ENCODE measurements at regions not wholly inside any gene's neighbourhood (a gene's known extent, or its start where the extent isn't known, plus 50 kb on each side); places are given as distances from the start of the nearest gene placed in this dataset.
"Not testable (repeated sequence)": the region's sequence is repeated elsewhere in the genome, so short reads cannot be mapped to it uniquely, and the experiment has no call there.

DNA sequence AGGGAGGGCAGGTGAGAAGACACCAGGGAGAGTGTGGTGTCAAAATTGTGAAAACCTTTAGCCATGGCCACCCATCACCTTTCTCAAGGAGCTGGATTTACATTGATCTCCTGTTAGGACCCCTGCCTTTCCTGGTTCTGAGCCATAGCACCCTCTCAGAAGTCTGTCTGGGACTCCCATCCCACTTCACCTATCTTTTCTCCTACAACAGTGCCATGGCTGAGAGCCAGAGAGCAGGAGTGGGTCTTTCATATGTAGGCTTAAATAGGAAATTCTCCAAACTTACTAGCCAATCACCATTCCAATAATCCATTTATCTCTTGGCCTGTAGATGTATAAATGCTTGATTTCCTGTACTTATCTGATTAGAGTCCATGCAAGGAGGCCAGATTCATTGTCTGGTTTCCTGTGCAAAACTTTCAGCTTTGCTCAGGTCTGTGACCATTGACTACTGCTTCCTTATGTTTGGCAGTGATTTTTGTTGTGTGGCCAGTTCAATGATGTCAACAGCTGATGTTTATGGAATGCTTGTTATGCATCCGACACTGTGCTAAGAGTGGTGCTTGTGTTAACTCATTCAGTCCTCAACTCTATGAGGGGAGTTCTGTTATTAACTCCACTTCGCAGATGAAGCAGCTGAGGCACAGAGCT is 57.6 kb upstream of the IGFBP5 start:
- intact Hi-C loops (cut with DNase I): no loop called here
- no peak for DNase-seq (ENCODE audit: low spot score)

DNA sequence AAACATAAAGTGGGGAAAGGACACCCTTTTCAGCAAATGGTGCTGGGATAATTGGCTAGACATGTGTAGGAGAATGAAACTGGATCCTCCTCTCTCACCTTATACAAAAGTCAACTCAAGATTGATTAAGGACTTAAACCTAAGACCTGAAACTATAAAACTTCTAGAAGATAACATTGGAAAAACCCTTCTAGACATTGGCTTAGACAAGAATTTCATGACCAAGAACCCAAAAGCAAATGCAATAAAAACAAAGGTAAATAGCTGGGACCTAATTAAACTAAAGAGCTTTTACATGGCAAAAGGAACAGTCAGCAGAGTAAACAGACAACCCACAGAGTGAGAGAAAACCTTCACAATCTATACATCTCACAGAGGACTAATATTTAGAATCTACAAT is 55.4 kb upstream of the IGFBP5 start:
- intact Hi-C loops (cut with DNase I); DNase-seq (ENCODE audit: low spot score): not testable (repeated sequence)

DNA sequence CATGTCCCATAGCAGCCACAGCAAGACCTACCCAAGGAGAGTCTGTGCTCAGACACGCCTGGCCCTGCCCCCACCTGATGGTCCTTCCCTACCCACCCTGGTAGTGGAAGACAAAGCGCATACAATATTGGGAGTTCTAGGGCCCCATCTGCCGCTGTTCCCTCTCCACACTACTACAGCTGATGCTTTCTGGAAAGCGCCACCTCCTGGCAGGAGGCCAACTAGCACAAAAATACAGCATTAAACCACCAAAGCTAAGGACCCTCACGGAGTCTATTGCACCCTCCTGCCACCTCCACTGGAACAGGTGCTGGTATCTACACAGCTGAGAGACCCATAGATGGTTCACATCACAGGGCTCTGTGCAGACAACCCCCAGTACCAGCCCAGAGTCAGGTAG is 50.9 kb upstream of the IGFBP5 start:
- DNase-seq (ENCODE audit: low spot score): not testable (repeated sequence)

DNA sequence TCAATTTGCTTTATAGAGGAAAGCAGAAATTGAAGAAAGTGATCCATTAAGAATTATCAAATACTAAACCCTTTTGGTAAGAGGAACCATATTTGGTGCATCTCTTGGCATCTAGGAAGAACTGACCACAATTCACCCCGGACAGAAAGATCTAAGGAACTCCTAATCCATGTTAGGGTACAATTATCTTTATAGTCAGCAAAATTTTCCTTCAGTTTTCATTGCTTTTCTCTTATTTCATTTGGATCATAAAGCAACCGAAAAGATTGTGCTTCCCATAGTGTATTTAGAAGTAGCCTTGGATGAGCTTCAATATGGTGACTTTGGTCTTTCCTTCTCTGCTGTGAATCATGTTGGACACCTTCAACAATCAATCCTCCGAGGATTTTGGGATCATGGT is 50.1 kb upstream of the IGFBP5 start:
- DNase-seq (ENCODE audit: low spot score): no peak
- intact Hi-C loops (cut with DNase I): no loop called here

More for the DNA sequence above, 50.9 kb upstream of the IGFBP5 start:
- intact Hi-C loops (cut with DNase I): loop anchor here in 1 of 2 donors (1.0 kb wide), 1 partner anchor 43 kb away; no protein-coding TSS in a partner anchor

Data from posterior vena cava (tissue), 2 donors.